GM19468 (cell line): ENCODE measurements at regions not wholly inside any gene's neighbourhood (a gene's known extent, or its start where the extent isn't known, plus 50 kb on each side); places are given as distances from the start of the nearest gene placed in this dataset.

Source experiments
- ATAC-seq: cut with Tn5 transposase; IDR thresholded peaks from one replicate; pipeline ENCODE4 v1.9.1; 2021; ENCODE audit warnings: mild to moderate bottlenecking, moderate library complexity, moderate number of reproducible peaks; ENCODE audit not compliant: unreplicated experiment; ENCODE audit errors: extremely low read depth

- no peak for ATAC-seq
These were observed 1033.1 kb downstream of the RAPGEF2 start for GRCh38 chr4:160136021-160136420.

DNA sequence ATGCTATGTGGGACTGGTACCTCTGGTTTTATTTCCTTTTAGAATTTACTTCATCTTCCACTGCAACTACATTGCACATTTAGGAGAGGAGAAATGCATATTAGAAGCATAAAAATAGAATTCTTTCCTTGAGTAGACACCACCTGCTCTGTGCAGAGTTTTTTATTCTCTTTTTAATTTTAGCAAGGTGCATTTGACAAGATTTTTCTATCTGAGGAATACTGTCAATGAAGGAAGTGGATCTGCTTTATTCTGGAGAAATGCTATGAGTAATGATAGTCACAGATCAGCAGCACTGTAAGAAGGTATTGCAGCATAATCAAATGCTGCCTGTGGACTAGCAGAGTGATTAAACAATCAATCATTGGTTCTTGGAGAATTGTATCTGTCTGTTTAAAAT is 1038.3 kb downstream of the RAPGEF2 start:
- no peak for ATAC-seq

DNA sequence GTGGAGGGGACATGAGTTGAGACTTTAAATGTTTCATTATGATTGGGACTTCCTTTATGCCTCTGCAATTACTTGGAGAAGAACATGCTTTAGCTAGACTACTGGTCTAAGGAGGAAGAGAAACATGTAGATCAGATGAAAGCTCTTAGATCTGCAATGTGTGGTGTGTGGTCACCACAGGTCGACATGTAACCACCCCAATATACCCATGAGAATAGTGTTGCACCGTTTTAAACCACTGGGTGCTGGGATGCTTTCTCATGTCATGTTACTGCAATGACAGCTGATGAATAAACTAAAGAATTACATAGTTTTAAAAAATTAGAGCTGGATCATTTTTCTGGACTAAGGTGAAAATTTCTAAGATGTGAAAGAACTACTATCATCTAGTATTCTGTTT is 1039.7 kb downstream of the RAPGEF2 start:
- ATAC-seq = peak; percentile 100

DNA sequence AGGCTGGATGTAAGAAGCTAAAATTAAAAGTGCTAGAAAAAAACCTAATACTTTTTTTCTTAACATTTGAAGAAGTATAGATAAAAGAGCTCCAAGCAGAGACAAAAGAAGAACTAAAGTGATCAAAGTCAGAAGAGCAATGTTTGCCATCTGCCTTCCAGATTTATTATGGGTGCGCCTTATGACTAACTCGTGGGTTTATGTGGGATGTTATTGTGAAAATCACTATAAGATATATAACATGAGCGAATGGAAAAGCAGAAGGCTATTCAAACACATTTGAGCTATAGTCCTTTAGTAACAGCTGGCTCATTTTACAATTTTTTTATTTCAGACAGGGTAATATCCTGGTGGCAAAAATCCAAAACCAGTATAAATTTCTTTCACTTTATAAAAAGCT is 1040.7 kb downstream of the RAPGEF2 start:
- ATAC-seq = no peak

- ATAC-seq = no peak
These were observed 1056.6 kb downstream of the RAPGEF2 start for GRCh38 chr4:160159457-160159856.

DNA sequence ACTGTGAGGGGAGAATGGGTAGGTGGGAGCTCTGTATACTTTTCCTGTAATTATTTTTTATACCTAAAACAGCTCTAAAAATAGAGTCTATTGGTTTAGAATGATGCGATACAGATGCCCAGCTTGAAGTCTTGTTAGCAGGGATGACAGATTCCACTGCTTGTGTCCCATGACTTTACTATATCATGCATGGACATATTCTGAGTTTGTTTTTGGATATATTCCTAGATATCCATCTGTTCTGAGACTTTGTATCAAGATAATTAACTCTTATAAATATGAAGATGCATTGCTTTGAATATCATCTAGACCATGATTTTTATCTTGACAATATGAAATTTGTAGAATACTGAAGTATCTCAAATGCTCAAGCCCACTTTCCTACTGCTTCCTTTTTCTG is 1058.1 kb downstream of the RAPGEF2 start:
- ATAC-seq = no peak

GRCh38 chr4:160175064-160175643 is 1072.3 kb downstream of the RAPGEF2 start:
- no peak for ATAC-seq

- no peak for ATAC-seq
These were observed 1077.3 kb downstream of the RAPGEF2 start for GRCh38 chr4:160180211-160180610.

GRCh38 chr4:160182727-160183126 is 1079.8 kb downstream of the RAPGEF2 start:
- no peak for ATAC-seq

GRCh38 chr4:160184884-160185283 is 1082.0 kb downstream of the RAPGEF2 start:
- ATAC-seq = no peak

DNA sequence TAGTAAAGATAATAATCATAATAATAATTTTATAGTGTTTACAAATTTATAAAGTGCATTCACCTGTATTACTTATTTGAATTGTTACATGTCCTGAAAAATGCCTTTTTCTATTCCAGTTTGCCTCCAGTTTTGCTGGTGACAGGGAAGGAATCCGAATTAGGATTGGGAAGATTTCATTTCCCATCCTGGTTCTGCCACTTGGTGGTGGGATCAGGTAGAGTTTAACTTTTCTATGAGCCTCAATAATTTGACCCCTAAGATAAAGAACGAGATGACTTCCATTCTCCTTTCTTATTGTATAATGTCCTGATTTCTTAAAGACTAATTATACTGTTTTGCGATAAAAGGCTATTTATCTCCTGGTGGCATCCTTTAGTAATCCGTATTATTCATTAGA is 1090.9 kb downstream of the RAPGEF2 start:
- no peak for ATAC-seq

- ATAC-seq = no peak
These were observed 1091.8 kb downstream of the RAPGEF2 start for GRCh38 chr4:160194716-160195115.

GRCh38 chr4:160202802-160203201 is 1099.9 kb downstream of the RAPGEF2 start:
- ATAC-seq = no peak

DNA sequence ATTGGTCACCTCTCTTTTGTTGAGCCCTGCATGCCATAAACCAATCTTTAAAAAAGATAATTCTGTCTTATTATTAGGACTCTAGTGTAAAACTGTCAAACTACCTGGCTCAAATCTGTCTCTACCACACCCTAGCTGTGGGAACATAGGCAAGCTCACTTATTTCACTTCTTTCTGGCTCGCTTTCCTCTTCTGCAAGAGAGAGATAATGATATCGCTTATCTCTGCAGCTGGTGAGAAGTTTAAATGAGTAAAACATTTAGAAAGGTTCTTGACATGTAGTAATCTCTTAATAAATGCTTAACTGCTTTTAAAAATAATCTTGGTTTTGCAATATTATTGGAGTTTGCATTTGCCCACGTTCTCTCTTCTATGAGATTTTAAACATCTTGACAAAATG is 1109.2 kb downstream of the RAPGEF2 start:
- ATAC-seq = no peak

DNA sequence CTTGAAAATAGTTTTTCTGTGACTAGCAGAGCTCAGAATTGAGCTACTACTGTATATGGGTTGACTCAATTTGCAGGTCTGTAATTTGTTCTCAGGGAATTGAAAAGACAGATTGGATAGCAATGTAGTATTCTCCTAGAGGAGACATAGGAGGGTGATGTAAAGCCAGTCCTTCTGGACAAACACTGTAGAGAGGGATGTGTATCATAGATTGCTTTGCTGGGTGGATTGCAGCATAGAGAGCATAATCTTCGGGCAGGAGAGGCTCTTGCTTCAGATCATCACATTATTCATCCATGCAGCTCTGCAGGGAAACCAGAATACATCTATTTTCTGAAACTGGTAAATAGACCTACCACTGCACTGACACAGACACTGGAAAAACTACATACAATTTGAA is 1110.5 kb downstream of the RAPGEF2 start:
- no peak for ATAC-seq

DNA sequence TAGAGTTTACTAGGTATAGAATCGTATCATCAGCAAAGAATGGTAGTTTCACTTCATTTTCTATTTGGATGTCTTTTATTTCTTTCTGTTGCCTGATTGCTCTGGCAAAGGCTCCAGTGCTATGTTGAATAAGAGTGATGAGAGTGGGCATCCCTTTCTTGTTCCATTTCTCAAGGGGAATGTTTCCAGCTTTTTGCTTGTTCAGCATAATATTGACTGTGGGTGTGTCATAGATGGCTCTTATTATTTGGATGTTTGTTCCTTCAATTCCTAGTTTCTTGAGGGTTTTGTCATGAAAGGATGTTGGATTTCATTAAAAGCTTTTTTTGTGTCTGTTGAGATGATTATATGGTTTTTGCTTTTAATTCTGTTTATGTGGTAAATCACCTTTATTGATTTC is 1114.5 kb downstream of the RAPGEF2 start:
- no peak for ATAC-seq

DNA sequence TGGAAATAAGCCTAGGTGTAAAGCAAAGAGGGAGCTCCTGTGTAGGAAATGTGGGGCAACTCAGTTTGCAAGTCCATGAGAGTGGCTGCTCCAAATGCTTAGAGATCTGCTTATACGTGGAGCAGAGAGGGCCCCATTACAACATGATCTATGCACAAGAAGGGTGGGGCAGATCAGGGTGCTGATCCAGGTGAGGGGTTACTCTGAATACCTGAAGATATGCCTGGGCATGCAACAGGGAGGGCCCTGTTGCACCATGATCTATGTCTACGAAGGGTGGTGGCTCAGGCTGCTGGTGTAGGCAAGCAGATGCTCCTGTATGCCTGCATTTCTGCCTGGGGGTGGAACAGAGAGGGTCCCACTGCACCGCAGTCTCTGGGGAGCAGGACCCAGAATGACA is 1121.2 kb downstream of the RAPGEF2 start:
- ATAC-seq = no peak

- ATAC-seq = no peak
These were observed 1130.3 kb downstream of the RAPGEF2 start for GRCh38 chr4:160233141-160233540.

DNA sequence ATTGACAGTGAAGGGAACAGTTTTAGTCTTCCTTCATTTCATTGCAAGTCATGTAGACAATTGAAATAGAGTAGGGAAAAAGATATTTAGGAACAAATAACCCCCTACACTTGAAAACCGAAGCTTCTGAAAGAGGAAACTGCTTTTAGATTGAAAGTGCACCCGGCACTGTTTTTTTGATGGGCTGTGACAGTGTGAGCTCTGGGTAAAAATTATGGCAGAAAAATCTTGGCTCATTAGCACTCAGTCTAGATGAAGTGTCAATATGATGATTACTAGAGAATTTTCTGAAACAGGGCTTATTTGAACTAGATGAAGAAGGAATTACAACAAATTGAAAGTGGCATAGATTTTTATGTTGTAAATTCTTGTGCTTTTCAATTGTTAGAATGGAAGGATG is 1132.4 kb downstream of the RAPGEF2 start:
- no peak for ATAC-seq

DNA sequence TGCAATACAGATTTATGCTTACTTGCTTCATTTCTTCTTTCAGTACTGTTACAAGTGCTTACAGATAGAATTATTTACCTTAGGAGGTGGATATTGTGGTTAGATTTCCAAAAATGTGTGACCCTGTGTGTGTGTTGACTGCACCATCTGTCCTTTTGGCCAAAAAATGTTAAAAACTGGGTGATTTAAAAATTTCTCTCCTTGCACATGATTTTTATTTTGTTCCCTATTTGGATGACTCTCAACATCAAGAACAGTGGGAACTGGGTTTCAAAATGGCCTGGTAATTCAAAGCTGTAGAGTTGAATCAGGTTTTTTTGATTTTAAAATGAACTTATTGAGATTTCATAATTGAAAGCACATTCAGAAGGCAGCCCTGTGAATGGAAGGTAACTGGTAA is 1132.9 kb downstream of the RAPGEF2 start:
- no peak for ATAC-seq

- no peak for ATAC-seq
These were observed 1135.9 kb downstream of the RAPGEF2 start for GRCh38 chr4:160238790-160239189.

DNA sequence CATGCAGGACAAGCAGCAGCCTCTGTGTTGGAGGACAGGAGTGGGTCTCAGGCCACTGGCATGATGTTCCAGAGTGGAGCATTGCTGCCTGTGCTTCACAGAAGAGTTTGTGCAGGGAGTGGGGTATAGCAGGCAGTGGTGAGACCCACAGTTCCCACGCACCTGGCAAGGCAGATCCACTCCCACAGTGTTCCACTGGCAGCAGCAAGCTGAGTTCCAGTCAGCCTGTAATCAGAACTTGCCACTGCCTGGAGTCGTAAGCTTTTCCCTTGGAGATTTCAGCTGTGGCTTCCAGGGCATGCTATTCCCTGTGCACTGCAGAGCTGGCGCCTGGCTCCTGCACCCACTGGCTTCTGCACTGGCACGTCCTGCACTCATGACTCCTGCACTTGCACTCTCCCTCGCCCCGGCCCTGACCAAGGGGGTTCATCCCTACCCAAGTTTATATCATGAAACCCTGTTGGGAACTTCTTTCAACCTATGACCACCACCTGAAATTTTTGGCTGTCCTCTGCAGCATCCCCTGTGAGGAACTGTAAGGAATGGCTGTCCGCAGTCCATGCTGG is 1144.3 kb downstream of the RAPGEF2 start:
- ATAC-seq = no peak
